ENCODE measurements at regions not wholly inside any gene's neighbourhood (a gene's known extent, or its start where the extent isn't known, plus 50 kb on each side); places are given as distances from the start of the nearest gene placed in this dataset.
"Not testable (repeated sequence)": the region's sequence is repeated elsewhere in the genome, so short reads cannot be mapped to it uniquely, and the experiment has no call there.

DNA sequence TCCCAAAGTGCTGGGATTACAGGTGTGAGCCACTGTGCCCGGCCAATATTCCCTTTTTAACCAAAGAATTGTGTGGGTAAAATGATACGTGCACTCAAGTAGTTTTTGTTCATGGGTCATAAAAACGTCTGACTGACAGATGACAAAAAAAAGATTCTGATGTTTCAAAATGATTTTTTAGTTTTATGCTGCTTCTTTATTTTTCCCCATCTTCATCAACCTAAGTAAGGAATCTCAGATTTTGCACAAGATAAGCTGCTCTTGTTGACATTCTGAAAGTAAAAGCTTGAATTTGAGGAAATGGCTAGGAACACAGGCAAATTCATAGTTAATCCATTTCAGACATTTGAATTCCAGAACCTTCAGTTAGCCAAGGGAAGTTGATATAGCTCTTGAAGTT, 526.1 kb upstream of the NRP1 start:
- H3K79me2 ChIP-seq (ENCODE audit: insufficient read depth, low read length), result no peaks in the 10 kb centered on the region
- H3K27me3 ChIP-seq (ENCODE audit: insufficient read depth, low read length), result no peaks in the 10 kb centered on the region
- H3K4me1 ChIP-seq (ENCODE audit: insufficient read depth, low read length, severe bottlenecking), result no peaks in the 10 kb centered on the region
- H3K4me2 ChIP-seq (ENCODE audit: low read length), result no peak overlapping the region
- H3F3A ChIP-seq (ENCODE audit: insufficient read depth, low read length), result no peaks in the 10 kb centered on the region
- H3K4me3 ChIP-seq (ENCODE audit: low read depth, low read length, poor library complexity, severe bottlenecking), result no peak overlapping the region
- no peaks in the 10 kb centered on the region for H4K20me1 ChIP-seq (ENCODE audit: insufficient read depth, low read length)
- no peak overlapping the region for H3K27ac ChIP-seq (ENCODE audit: low read depth, low read length, poor library complexity, severe bottlenecking)
- H3K36me3 ChIP-seq (ENCODE audit: insufficient read depth, low read length), result no peaks in the 10 kb centered on the region
- no peak overlapping the region for H3K9ac ChIP-seq (ENCODE audit: low read length)
- H3K9me3 ChIP-seq (ENCODE audit: low read length), result no peaks in the 10 kb centered on the region
- TF ChIP-seq EZH2 (IDR thresholded peaks at IDR 0.05; ENCODE audit: borderline replicate concordance, low read length), result no peak
- TF ChIP-seq, protein P1, sequence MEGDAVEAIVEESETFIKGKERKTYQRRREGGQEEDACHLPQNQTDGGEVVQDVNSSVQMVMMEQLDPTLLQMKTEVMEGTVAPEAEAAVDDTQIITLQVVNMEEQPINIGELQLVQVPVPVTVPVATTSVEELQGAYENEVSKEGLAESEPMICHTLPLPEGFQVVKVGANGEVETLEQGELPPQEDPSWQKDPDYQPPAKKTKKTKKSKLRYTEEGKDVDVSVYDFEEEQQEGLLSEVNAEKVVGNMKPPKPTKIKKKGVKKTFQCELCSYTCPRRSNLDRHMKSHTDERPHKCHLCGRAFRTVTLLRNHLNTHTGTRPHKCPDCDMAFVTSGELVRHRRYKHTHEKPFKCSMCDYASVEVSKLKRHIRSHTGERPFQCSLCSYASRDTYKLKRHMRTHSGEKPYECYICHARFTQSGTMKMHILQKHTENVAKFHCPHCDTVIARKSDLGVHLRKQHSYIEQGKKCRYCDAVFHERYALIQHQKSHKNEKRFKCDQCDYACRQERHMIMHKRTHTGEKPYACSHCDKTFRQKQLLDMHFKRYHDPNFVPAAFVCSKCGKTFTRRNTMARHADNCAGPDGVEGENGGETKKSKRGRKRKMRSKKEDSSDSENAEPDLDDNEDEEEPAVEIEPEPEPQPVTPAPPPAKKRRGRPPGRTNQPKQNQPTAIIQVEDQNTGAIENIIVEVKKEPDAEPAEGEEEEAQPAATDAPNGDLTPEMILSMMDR (IDR thresholded peaks at IDR 0.05; ENCODE audit: low read length), result no peak
- H2AFZ ChIP-seq (ENCODE audit: low read length), result no peak overlapping the region
- H3K9me2 ChIP-seq (ENCODE audit: low read depth, low read length), result no peaks in the 10 kb centered on the region

DNA sequence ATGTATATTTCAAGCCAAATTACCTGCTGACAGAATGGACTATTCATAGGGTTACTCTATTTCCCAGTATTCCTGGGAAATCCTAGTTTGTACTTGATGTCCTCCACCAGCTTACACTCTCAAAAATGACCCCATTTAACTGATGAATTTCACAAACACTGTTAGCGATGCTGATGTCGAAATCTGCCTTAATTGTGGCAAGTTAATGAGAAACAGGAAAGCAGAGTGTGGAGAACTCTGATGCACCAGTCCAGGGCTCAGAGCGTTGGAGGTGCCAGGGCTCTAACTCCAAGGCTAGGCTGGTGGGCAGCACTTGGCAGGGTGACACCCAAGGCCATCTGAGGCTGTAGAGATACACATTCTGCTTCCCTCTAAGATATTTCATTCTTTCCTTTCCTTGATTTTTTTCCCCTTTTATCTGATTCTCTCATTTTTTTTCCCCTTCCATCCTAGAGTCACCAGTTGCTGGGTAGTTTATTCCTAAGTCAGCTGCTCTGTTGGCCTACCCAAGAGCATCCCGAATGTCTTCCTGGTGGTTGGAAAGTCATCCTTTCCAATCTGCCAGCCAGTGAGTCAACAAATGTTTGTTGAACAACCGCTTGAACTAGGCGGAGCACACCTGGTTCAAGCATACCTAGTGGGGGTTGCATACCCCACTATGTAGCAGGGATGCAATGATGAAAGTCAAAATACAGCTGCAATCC, 525.0 kb upstream of the NRP1 start:
- Histone ChIP-seq H3K4me3 (ENCODE audit: low read depth, low read length, poor library complexity, severe bottlenecking) (no peak overlapping the region), H3K4me2 (ENCODE audit: low read length) (no peak overlapping the region), H3K79me2 (ENCODE audit: insufficient read depth, low read length) (no peaks in the 10 kb centered on the region), H3K9me2 (ENCODE audit: low read depth, low read length) (no peaks in the 10 kb centered on the region), H3F3A (ENCODE audit: insufficient read depth, low read length) (no peaks in the 10 kb centered on the region), H3K36me3 (ENCODE audit: insufficient read depth, low read length) (no peaks in the 10 kb centered on the region), H4K20me1 (ENCODE audit: insufficient read depth, low read length) (no peaks in the 10 kb centered on the region), H3K9me3 (ENCODE audit: low read length) (no peaks in the 10 kb centered on the region), H3K27ac (ENCODE audit: low read depth, low read length, poor library complexity, severe bottlenecking) (no peak overlapping the region), H3K9ac (ENCODE audit: low read length) (no peak overlapping the region), H3K4me1 (ENCODE audit: insufficient read depth, low read length, severe bottlenecking) (no peaks in the 10 kb centered on the region), H3K27me3 (ENCODE audit: insufficient read depth, low read length) (no peaks in the 10 kb centered on the region), H2AFZ (ENCODE audit: low read length) (no peak overlapping the region)
- no peak for TF ChIP-seq EZH2 (IDR thresholded peaks at IDR 0.05; ENCODE audit: borderline replicate concordance, low read length)
- TF ChIP-seq, protein P1 (IDR thresholded peaks at IDR 0.05; ENCODE audit: low read length), result no peak

DNA sequence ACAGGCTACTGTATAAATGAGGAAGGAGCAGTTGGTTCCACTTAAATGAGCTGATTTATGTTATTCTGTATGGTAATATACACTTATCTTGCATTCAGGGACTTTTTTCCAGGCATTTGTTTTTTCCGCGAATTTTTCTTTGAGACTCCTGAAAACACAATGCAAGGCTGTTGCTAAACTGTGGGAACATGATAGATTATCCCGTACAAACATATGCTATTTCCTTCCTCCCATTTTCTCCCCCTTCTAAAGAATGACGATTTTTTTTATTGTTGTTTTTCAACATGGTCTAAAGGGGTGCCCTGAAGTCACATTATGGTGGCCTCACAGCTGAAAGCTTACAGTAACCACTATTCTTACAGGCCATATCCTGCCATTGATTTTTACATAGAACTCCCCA, 523.9 kb upstream of the NRP1 start:
- Histone ChIP-seq H3K9me3 (ENCODE audit: low read length) (no peaks in the 10 kb centered on the region), H3K9me2 (ENCODE audit: low read depth, low read length) (no peaks in the 10 kb centered on the region), H4K20me1 (ENCODE audit: insufficient read depth, low read length) (no peaks in the 10 kb centered on the region), H3K4me2 (ENCODE audit: low read length) (no peak overlapping the region), H2AFZ (ENCODE audit: low read length) (no peak overlapping the region), H3F3A (ENCODE audit: insufficient read depth, low read length) (no peaks in the 10 kb centered on the region), H3K9ac (ENCODE audit: low read length) (no peak overlapping the region), H3K27ac (ENCODE audit: low read depth, low read length, poor library complexity, severe bottlenecking) (no peak overlapping the region), H3K4me3 (ENCODE audit: low read depth, low read length, poor library complexity, severe bottlenecking) (no peak overlapping the region), H3K27me3 (ENCODE audit: insufficient read depth, low read length) (no peaks in the 10 kb centered on the region), H3K79me2 (ENCODE audit: insufficient read depth, low read length) (no peaks in the 10 kb centered on the region), H3K4me1 (ENCODE audit: insufficient read depth, low read length, severe bottlenecking) (no peaks in the 10 kb centered on the region), H3K36me3 (ENCODE audit: insufficient read depth, low read length) (no peaks in the 10 kb centered on the region)
- TF ChIP-seq, protein P1 (IDR thresholded peaks at IDR 0.05; ENCODE audit: low read length), result no peak
- no peak for TF ChIP-seq EZH2 (IDR thresholded peaks at IDR 0.05; ENCODE audit: borderline replicate concordance, low read length)

DNA sequence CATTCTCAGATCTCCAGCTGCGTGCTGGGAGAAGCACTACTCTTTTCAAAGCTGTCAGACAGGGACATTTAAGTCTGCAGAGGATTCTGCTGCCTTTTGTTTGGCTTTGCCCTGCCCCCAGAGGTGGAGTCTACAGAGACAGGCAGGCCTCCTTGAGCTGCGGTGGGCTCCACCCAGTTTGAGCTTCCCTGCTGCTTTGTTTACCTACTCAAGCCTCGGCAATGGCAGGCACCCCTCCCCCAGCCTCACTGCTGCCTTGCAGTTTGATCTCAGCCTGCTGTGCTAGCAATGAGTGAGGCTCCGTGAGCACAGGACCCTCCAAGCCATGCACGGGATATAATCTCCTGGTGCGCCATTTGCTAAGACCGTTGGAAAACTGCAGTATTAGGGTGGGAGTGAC, 518.8 kb upstream of the NRP1 start:
- H4K20me1 ChIP-seq (ENCODE audit: insufficient read depth, low read length); H3K4me1 ChIP-seq (ENCODE audit: insufficient read depth, low read length, severe bottlenecking); H3K36me3 ChIP-seq (ENCODE audit: insufficient read depth, low read length); H3K9me3 ChIP-seq (ENCODE audit: low read length); H2AFZ ChIP-seq (ENCODE audit: low read length); H3K9me2 ChIP-seq (ENCODE audit: low read depth, low read length); H3K4me2 ChIP-seq (ENCODE audit: low read length); H3K79me2 ChIP-seq (ENCODE audit: insufficient read depth, low read length); H3K4me3 ChIP-seq (ENCODE audit: low read depth, low read length, poor library complexity, severe bottlenecking); H3K9ac ChIP-seq (ENCODE audit: low read length); H3F3A ChIP-seq (ENCODE audit: insufficient read depth, low read length); H3K27ac ChIP-seq (ENCODE audit: low read depth, low read length, poor library complexity, severe bottlenecking); H3K27me3 ChIP-seq (ENCODE audit: insufficient read depth, low read length): not testable (repeated sequence)

All from OCI-LY1 (cell line).